Kidney tubule cell (primary cell): ENCODE measurements at regions not wholly inside any gene's neighbourhood (a gene's known extent, or its start where the extent isn't known, plus 50 kb on each side); places are given as distances from the start of the nearest gene placed in this dataset.

Source experiments
- DNase-seq: peaks from one replicate; pipeline ENCODE4 v3.0.0-alpha.2; 2018; ENCODE audit warnings: low spot score

DNA sequence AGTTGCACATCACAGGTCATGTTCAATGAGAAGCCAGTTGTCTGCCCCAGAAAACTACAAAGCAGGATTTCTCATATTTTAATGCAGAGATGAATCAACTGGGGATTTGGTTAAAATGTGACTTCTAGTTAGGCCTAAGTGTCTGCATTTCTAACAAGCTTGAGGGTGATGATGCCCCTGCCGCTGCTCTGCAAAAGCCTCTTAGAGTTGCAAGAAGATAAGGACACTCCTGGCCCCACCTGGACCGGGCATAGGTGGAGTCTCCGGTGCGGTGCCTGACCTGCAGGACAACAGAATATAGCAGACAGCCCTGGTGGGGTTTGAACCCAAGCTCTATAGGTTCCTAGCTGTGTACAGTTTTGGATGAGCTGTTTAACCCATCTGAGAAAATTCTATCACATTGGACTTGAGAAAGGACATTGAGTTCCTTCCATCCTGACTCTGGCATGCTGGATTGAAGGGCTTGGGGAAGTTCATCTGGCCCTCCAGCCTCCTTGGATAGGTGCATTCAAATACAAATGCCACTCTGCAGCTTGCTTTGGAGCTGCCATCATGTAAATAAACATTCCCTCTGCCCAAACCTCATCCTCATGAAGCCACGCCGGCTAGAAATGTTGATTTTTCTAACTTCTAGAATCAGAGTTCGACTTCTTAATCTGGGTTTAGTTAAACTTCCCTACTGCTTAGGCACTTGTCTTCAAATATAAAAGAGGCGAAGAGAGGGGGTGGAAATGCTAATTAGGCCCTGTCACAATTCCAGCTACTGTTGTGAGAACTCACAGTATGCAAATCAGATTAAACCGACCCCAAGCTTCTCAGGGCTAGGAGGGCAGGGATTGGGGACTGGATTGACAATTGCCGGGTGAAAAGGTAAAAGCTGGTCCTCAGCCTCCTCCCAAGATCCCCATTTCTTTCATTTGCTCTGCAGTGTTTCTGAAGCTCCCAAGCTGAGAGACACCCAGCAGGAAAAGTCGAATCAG is 1225.6 kb downstream of the VRK1 start:
- no peak for DNase-seq

DNA sequence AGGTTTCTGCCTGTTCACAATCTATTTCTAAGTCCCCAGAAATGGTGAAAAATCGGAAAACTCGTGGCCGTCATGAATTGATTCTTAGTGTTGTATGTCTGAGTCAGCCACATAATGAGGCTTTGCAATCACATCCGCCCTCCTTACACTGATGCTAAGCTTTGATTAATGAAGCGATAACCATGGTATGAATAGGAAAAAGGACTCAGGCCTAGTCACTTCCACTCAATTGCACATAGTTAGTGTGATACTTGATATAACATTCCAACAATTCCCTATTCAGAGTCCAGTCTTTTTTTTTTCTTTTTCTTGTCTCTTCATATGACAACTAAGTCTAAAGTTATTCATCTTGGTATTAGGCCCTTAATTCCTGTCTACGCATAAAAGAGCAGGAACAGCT is 1231.0 kb downstream of the VRK1 start:
- DNase-seq = no peak

DNA sequence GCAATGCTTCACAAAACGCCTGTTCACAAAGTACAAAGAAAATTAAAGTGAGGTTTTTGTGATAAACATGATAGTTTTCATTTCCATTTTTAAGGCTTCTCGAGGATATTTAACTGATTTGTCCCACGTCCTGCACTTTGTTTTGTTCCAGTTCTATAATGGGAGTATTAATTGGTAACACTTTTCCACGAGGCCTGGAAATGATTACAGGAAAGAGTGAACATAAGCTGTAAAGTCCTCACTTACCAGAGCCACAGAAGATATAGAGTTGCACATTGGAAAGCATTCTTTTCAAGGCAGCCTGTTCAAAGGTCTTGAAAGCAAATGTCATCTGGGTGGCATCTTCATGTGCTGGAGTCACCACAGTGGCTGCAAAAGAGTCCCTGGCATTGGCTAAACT is 1236.6 kb downstream of the BCL11B start:
- no peak for DNase-seq

DNA sequence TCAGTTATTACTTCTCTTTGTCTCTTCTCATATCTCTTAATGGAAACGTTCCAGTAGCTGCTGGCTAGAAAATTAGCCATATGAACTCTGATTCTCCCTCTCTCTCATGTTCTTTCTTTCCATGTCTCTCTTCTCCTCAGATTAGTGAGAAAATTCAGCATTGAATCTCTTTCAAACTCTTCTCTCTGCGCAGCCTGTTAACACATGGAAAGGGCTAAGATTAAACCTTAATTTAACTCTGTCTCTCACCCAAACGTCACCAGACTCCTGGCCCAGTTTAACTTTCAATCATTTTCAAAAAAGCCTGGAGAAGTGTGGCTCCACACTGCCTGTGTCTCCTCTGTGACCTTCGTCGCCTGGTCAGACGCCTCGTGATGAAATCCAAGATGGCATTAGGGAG is 1234.2 kb downstream of the BCL11B start:
- no peak for DNase-seq

DNA sequence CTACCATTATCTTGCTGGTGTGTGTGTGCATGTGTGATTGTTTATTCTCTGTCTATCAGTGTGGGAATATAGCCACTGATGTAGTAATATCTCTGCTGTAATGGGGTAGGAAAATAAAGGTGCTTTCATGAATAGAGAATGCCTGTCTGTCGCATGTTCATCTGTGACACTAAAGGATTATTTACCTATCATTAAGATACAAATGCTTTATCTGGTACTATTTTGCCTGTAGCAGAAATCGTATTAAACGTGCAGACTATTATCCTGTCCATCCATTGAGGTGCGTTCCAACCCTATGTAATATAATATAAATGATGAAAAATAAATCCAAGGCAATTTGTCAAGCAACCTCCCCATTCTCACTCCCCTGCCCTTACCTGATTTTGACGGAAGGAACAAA is 1215.1 kb downstream of the BCL11B start:
- no peak for DNase-seq

GRCh38 chr14:98059106-98059505 is 1212.9 kb downstream of the BCL11B start:
- no peak for DNase-seq

DNA sequence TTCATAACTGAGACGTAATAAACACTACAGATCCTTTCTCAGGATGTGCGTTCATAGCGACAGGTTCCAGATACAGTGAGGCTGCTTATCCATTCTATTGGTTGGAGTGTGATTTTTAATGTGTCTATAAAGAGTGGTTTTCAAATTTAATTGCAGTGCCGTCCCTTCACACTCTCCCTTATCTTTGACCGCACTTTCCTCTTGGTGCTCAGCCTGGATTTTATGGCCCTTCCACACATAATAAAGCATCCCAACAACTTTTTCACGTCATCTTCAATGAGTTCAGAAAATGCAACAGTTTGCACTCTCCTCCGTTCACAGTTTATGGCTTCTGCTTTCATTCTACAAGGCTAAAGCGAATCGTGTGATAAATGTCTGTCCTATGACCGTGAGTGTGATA is 1209.9 kb downstream of the BCL11B start:
- DNase-seq = no peak

DNA sequence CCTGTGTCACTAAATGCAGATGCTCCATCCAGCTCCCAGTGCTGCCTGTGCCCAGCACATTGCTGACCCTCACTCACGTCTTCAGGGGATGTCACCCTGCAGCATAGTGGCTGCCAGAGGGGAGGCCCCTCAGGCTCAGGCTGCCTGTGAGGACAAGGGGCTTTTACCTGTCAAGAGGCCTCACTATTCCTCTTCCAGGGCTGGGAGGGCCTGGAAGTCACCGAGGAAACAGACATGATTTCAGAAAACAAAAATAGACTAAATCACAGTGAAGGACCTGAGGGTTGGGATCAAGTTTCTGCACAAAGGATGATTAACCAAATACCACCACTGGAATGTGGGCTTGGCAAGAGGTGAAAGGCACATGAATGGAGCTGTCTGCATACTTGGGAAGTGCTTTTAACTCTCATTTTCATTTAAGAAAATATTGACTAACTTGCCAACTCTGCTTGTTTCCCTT is 1202.3 kb downstream of the BCL11B start:
- peak; percentile 96 for DNase-seq

- DNase-seq = peak; percentile 29
Observed at GRCh38 chr14:98070536-98070935, 1201.5 kb downstream of the BCL11B start.

DNA sequence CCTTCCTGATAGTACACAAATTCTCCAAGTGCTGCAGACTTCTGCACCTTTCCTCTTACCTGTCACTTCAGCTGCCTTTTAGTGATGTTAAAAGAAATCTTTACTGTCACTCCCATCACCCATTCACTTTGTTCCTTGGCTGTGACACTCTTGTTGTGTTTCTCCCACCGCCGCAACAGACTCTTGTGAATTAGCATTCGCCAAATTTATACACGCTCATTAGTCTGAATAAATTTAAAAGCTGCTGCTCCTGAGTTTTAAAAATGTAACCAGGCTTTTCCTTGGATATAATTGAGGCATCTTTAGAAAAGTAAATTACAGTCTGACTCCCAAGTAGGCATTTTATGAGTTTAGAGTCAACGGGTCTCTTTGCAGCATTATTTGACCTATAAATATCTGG is 1197.9 kb downstream of the BCL11B start:
- no peak for DNase-seq

DNA sequence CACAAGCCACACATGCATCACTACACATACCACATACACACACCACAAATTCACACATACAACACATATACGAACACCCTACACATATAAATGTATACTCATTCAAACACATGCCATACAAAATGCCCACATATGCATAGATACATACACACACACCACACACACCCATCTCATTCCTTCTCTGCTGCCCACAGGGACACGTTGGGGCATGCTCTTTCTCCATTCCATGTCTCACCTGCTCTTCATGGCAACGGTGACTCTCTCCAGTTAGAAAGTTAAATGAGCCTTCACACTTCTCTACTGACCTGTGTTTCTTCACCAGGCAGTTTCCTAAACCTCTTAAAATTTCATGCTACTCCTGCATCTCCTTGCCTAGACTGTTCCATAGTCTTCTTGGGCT is 1194.8 kb downstream of the BCL11B start:
- DNase-seq = no peak

DNA sequence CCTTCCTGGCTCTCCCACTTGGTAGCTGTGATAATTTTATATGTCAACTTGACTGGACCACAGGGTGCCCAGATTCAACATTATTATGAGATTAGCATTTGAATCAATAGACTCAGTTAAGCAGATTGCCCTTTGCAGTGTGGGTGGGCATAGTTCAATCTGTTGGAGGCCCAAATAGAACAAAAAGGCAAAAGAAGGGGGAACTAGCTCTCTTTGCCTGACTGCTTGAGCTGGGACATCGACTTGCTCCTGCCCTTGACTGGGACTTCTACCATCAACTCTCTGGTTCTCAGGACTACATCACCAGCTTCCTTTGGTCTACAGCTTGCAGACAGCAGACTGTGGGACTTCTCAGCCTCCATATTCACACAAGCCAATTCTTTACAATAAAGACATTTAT is 1189.2 kb downstream of the BCL11B start:
- no peak for DNase-seq

- no peak for DNase-seq
Observed at GRCh38 chr14:98085751-98086150, 1186.2 kb downstream of the BCL11B start.

DNA sequence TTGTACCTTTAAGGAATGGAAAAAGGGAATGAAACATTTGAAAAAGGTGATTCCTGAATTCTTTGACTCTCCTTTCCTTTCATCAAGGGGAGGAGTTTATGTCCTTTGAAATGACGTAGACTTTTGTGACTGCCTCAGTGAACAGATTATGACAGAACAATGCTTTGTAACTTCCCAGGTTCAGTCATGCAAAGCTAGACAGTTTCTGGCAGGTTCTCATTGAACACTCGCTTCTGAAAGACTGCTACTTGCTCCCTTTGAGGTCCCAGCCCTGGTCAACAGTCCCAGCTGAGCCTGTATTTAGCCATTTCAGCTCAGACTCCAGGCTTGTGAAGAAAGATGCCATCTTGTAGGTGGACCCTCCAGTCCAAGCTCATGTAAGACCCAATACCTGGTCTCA is 1178.9 kb downstream of the BCL11B start:
- DNase-seq = peak; percentile 25

DNA sequence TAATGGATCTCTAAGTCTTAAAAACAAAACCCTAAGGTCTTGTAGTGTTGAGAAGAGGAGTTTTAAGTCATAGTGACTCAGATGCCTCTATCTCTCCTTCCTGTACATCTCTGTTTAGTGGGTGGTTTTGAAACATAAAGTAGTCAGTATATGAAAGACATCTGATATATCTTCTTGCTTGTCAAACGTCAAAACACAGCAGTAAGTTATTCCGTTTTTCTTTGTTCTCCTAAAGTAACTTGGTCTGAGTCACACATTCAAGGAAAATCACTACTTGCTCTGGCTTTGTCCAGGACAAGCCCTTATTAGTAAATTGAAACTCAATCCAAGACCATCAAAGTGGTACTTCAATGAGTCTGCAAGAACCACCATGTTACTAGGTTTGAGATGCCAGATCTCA is 1172.5 kb downstream of the BCL11B start:
- no peak for DNase-seq

DNA sequence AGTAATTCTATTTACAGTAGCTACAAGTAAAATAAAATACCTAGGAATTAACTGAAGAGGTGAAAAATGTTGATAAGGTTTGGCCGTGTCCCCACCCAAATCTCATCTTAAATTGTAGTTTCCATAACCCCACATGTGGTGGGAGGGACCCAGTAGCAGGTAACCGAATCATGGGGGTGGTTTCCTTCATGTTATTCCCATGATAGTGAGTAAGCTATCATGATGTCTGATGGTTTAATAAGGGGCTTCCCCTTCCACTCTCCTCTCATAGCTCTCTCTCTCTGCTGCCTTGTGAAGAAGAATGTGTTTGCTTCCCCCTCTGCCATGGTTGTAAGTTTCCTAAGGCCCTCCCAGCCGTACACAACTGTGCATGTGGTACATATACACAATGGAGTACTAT is 1170.7 kb downstream of the BCL11B start:
- no peak for DNase-seq

DNA sequence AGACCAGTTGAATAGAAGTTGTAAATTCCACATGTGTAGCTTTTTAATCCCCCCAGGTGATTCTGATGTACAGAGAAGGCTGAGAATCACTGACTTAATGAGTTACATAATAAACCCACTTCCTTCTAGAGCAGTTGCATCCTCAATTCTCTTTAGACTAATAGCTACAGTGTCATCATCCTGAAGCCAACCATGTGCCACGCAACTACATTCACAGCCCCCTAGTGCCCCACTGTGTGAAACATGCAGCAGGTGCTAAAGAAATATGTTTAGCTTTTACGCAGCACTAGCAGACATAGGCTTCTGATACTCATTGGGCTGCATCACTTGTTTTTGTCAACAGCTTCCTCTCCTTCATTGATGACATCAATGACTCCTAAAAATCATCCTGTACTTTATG is 1168.3 kb downstream of the BCL11B start:
- DNase-seq = no peak

DNA sequence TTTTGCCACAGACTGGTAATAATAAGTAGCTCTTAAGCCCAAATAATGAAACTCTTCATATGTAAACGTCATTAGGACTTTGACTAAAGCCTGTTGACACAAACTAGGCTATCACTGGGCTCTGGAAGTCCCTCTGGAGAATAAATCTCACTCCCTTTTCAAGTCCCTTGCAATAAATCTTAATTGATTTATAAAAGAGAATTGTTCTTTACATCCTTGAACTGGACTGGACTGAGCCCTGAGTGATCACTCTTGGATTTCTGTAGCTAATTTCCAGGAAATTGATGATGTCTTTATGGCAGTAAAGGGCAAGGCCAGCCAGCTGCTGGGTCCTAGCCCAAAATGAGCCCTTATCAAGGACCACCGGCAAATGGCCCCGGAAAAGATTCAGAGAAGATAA is 1162.7 kb downstream of the BCL11B start:
- no peak for DNase-seq

- DNase-seq = peak; percentile 31
Observed at GRCh38 chr14:98112194-98112780, 1159.7 kb downstream of the BCL11B start.

DNA sequence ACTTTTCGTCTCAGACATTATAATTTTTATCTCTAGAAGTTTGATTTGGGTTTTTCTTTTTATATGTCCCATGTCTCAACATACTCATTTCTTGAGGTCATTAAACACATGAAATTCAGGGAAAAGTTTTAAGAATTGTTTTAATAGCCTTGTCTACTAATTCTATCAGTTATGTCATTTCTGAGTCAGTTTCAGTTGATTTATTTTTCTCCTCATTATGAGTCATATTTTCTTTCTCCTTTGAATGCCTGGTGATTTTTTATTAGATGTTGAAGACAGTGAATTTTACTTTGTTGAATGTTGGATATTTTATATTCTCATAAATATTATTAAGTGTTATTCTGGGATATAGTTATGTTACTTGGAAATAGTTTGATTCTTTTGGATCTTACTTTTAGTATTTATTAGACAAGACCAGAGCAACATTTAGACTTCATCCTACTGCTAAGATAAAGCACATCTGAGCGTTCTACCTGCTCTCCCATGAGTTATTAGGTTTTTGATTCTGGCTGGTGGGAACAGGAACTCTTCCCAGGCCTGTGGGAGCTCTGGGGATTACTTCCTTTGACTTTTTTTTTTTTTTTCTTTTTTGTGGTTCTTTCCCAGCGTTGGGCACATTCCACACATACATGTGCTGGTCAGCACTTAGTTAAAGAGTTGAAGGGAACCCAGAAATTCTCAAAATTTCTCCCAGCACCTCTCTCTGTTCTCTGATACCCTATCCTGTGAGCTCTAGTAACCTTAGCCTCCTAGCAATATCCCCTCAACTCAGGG is 1157.7 kb downstream of the BCL11B start:
- DNase-seq = peak; percentile 51

GRCh38 chr14:98114946-98115345 is 1157.1 kb downstream of the BCL11B start:
- DNase-seq = no peak

DNA sequence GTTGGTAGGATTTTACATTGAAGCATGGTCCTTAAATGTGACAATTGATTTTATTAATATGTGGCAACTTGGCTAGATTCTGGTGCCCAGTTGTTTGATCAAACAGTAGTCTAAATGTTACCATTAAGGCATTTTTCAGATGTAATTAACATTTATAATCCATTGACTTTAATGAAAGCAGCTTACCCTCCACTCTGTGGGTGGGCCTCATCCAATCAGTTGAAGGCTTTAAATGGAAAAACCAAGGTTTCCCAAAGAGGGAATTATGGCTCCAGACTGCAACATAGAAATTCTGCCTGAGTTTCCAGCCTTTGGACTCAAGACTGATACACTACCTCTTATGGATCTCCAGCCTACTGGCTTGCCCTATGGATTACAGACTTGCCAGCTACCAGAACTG is 1153.2 kb downstream of the BCL11B start:
- DNase-seq = no peak

GRCh38 chr14:98119739-98120138 is 1152.3 kb downstream of the BCL11B start:
- DNase-seq = no peak
